ENCODE measurements at regions not wholly inside any gene's neighbourhood (a gene's known extent, or its start where the extent isn't known, plus 50 kb on each side); places are given as distances from the start of the nearest gene placed in this dataset.

GRCh38 chr9:106438928-106439327 is 424.0 kb upstream of the ZNF462 start:
- TF ChIP-seq CTCF (IDR thresholded peaks at IDR 0.05; ENCODE audit: low read depth, low read length, missing input control) (no peak), GABPA (IDR thresholded peaks at IDR 0.05 in 1 of 2, conservative IDR thresholded peaks at IDR 0.05 in 1 of 2) (no peak), FOXA2 (IDR thresholded peaks at IDR 0.05) (no peak), YY1 (IDR thresholded peaks at IDR 0.05) (no peak), MAX (IDR thresholded peaks at IDR 0.05) (no peak), JUND (IDR thresholded peaks at IDR 0.05) (no peak), ATF3 (IDR thresholded peaks at IDR 0.05) (no peak), RAD21 (IDR thresholded peaks at IDR 0.05) (peak in 1 of 2 donors; percentile 32), EGR1 (IDR thresholded peaks at IDR 0.05; ENCODE audit: low read depth in 2 of 2) (no peak), REST (IDR thresholded peaks at IDR 0.05) (no peak), SP1 (IDR thresholded peaks at IDR 0.05) (no peak), TAF1 (conservative IDR thresholded peaks at IDR 0.05) (no peak), ZBTB33 (IDR thresholded peaks at IDR 0.05) (no peak)

Data from liver (tissue), 3 donors.